ENCODE measurements at regions not wholly inside any gene's neighbourhood (a gene's known extent, or its start where the extent isn't known, plus 50 kb on each side); places are given as distances from the start of the nearest gene placed in this dataset.
"Not testable (repeated sequence)": the region's sequence is repeated elsewhere in the genome, so short reads cannot be mapped to it uniquely, and the experiment has no call there.

DNA sequence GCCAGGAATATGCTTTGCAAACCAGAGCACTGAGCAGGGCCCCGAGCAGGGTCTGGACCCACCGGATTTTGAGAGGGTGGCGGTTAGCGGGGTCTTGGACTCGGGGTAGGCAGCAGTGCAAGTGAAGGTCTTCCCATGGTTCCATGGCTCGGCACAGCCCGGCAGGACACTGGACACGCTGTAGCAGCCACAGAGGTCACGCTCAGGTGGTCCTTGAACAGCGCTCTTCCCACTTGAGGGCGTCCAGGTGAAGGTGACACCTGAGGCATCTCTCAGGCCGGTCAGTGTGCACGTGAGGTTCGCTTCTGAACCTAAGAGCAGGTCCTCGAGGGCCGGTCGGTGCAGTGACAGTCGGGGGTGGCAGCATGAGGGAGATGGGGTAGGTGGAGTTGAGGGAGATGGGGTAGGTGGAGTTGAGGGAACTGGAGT, 181.4 kb downstream of the TMEM121 start:
- DNase-seq (ENCODE audit: low spot score): peak; percentile 71

- peak; percentile 83 for DNase-seq (ENCODE audit: low spot score)
Observed at GRCh38 chr14:105708251-105709134, 182.1 kb downstream of the TMEM121 start.

DNA sequence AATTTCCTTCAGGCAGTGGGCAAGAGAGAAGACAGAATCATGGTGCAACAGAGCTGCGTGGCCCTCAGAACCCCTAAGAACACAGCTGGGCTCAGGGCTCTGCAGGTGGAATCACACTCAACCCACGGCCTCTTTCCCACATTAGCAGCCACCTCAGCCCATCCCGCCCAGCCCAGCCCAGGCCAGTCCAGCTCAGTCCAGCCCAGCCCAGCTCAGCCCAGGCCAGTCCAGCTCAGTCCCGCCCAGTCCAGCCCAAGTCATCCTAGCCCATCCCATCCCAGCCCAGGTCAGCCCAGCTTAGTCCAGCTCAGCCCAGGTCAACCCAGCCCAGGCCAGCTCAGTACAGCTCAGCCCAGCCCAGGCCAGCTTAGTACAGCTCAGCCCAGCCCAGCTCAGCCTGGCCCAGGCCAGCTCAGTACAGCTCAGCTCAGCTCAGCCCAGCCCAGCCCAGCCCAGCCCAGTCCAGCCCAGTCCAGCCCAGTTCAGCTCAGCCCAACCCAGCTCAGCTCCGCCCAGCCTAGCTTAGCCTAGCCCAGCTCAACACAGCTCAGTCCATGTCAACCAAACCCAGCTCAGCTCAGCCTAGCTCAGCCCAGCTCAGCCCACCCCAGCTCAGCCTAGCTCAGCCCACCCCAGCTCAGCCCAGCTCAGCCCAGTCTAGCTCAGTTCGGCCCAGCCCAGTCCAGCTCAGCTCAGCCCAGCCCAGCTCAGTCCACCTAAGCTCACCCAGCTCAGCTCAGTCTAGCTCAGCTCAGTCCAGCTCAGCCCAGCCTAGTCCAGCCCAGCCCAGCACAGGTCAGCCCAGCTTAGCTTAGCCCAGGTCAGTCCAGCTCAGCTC, 183.1 kb downstream of the TMEM121 start:
- DNase-seq (ENCODE audit: low spot score): peak; percentile 76

GRCh38 chr14:105710119-105711043, 184.0 kb downstream of the TMEM121 start:
- DNase-seq (ENCODE audit: low spot score): peak; percentile 86

DNA sequence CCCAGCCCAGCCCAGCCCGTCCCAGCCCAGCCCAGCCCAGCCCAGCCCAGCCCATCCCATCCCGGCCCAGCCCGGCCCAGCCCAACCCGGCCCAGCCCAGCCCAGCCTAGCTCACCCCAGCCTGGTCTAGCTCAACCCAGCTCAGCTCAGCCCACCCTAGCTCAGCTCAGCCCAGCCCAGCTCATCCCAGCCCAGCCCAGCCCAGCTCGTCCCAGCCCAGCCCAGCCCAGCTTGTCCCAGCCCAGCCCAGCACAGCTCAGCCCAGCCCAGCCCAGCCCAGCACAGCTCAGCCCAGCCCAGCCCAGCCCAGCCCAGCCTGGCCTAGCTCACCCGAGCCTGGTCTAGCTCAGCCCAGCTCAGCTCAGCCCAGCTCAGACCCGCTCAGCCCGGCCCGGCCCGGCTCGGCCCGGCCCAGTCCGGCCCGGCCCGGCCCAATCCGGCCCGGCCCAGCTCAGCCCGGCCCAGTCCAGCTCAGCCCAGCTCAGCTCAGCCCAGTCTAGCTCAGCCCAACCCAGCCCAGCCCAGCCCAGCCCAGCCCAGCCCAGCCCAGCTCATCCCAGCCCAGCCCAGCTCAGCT, 184.7 kb downstream of the TMEM121 start:
- DNase-seq (ENCODE audit: low spot score): no peak

DNA sequence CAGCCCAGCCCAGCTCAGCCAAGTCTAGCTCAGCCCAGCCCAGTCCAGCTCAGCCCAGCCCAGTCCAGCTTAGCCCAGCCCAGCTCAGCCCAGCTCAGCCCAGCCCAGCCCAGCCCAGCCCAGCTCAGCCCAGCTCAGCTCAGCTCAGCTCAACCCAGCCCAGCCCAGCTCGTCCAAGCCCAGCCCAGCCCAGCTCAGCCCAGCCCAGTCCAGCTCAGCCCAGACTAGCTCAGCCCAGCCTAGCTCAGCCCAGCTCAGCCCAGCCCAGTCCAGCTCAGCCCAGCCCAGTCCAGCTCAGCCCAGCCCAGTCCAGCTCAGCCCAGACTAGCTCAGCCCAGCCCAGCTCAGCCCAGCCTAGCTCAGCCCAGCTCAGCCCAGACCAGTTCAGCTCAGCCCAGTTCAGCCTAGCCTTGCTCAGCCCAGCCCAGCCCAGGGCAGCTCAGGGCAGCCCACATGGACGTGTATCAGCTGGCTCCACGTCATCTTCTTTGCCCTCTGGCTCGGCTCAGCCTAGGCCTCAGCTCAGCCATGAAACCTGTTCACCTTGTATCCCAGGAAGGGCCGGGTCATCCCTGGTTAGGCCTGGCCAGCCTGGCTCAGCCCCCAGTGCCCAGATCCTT, 185.6 kb downstream of the TMEM121 start:
- peak; percentile 75 for DNase-seq (ENCODE audit: low spot score)

GRCh38 chr14:105712670-105713069, 186.3 kb downstream of the TMEM121 start:
- DNase-seq (ENCODE audit: low spot score): peak; percentile 81

DNA sequence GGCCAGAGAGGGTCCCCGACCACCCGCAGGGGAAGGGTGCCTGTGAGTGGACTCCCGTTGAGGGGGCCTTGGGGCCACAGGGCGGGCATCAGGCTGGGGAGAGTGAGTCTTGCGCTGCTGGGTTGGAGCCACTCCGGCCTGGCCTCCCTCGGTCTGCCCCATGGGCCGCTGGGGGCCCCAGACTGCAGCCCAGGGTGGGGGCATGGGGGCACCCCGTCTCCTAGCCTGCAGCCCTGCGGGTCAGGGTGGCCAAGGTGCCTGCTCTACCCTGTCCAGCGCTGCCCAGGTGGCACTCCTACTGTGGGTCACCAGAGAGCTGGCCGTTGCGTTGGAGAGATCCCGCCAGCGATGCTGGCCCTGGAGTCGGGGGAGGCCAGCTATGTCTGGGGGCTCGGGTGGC, 186.8 kb downstream of the TMEM121 start:
- peak; percentile 85 for DNase-seq (ENCODE audit: low spot score)

DNA sequence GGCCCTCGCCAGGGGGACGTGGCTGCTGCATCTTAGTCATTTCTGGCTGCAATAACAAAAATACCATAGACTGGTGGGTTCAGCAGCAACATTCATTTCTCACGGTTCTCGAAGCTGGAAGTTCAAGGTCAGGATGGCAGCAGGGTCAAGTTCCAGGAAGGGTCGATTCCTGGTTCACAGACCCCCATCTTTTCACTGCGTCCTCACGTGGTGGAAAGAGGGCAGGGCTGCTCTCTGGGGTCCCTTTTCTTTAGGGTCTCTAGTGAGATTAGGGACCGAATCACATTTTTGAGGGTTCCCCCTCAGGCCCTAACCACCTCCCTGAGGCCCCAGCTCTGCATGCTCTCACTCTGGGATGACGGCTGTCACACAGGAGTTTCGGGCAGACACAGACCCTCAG, 187.5 kb downstream of the TMEM121 start:
- peak; percentile 30 for DNase-seq (ENCODE audit: low spot score)

- DNase-seq (ENCODE audit: low spot score): peak; percentile 45
Observed at GRCh38 chr14:105718787-105719186, 192.4 kb downstream of the TMEM121 start.

DNA sequence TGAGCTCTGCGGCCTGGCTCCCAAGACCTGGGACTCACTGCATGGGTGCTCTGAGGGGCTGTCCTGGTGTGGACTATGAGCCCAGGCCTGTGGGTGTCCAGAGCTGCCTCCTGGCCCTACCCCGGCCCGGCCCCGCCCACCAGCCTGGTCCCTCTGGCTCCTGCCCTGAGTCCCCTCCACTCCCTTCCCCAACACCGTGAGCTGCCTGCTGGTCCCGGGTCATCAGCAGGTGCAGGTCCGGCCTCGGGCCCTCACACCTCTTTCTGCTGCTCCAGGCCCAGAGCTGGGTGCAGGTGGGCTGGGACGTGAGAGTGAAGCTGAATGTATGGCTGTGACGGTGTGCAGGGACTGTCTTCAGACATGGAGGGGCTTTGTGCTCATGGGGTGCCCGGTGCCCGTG, 193.7 kb downstream of the TMEM121 start:
- DNase-seq (ENCODE audit: low spot score): peak; percentile 72

DNA sequence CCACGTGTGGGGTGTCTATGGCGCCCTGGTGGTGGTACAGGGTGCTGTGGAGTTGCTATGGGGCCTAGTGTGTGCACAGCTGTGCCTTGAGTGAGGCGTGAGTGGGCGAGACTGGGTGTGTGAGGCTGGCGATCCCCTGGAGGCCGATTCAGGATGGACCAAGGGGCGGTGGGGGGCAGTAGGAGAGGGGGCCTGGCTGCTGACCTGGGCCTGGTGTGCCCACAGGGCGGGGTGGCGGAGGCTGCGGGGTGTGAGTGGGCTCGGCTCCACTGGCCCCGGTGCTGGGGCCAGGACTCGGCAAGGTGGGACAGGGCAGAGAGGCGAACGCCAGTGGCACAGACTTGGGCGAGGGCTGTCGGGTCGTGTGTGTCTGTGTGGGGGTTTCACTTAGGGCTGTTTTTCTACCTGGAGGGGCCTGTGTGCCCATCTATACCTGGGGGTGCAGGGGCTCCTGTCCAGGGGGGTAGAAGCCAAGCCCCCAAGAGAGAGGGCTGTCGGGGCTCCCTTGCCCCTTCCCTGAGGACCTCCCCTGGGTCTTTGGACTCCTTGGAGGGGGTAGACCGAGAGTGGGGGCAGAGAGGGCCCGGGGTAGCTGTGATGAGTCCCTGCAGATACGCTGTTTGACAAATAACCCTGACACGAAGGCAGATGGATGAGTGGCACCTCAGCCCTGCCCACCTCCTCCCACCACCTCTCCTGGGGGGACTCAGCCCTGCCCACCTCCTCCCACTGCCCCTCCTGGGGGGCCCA, 194.6 kb downstream of the TMEM121 start:
- peak; percentile 73 for DNase-seq (ENCODE audit: low spot score)

- peak; percentile 68 for DNase-seq (ENCODE audit: low spot score)
Observed at GRCh38 chr14:105721602-105721970, 195.2 kb downstream of the TMEM121 start.

GRCh38 chr14:105721996-105722709, 195.8 kb downstream of the TMEM121 start:
- peak; percentile 82 for DNase-seq (ENCODE audit: low spot score)

DNA sequence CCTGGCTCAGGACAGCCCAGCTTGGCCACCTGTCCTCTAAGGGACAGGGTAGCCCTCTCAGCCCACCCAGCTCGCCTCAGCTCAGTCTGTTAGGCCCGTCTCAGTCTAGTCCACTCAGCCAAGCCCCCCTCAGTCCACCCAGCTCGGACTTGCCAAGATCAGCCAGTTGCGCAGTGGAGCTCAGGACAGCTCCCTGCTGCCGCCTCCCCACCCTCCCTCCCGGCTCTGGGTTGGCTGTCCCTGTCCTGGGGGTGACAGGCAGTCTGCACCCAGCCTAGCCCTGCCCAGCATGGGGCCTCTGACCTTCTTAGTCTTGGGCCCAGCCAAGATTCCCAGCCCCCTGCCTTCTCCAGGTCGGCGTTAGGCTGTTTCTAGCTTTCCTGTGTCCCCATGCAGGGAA, 196.9 kb downstream of the TMEM121 start:
- DNase-seq (ENCODE audit: low spot score): peak; percentile 65

DNA sequence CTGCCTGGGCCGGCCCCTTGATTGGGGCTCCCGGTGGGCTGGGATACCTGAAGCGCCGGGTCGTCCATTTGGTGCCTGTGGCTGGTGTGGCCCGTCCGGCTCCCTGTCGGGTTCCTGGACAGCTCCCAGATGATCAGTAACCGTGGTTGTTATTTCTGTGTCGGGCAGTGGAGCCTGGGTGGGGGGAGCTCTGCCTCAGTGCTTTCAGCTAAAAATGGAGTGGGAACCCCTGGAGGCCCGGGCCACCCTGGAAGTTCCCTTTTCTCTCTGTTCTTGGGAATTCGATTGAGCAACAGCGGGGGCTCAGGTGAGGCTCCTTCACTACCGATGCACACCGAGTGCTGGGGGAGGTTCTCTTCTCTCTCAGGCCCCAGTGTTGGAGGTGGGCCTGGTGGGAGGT, 197.4 kb downstream of the TMEM121 start:
- not testable (repeated sequence) for DNase-seq (ENCODE audit: low spot score)

DNA sequence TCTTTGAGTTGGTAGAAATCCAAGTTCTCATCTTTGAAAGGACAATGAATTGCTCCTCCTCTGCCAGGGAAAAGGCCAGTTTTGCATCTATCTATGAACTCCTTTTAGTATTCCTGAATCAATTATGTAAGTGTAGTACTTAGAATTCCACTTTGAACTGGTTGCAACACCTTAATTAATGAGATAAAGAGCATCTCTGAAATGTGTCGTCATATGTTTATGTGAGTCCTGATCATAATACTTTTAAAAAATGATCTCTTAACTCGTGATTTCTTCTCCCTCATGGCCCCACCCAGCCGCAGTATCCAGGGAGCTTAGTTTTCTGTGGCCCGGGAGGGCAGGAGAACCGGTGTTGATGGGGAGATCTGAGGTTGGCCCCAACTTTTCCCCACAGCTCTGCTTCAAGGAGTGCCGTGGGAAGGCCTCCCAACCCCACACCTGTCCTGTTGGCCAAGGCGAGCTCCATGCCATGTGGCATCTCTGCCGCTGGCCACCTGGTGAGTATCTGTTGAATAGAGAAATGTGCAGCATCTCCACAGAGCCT, 203.5 kb downstream of the TMEM121 start:
- DNase-seq (ENCODE audit: low spot score): peak; percentile 22

- DNase-seq (ENCODE audit: low spot score): not testable (repeated sequence)
Observed at GRCh38 chr14:105730731-105731130, 204.3 kb downstream of the TMEM121 start.

All from mesenteric fat pad (tissue), 1 donor.